ENCODE measurements at regions not wholly inside any gene's neighbourhood (a gene's known extent, or its start where the extent isn't known, plus 50 kb on each side); places are given as distances from the start of the nearest gene placed in this dataset.

DNA sequence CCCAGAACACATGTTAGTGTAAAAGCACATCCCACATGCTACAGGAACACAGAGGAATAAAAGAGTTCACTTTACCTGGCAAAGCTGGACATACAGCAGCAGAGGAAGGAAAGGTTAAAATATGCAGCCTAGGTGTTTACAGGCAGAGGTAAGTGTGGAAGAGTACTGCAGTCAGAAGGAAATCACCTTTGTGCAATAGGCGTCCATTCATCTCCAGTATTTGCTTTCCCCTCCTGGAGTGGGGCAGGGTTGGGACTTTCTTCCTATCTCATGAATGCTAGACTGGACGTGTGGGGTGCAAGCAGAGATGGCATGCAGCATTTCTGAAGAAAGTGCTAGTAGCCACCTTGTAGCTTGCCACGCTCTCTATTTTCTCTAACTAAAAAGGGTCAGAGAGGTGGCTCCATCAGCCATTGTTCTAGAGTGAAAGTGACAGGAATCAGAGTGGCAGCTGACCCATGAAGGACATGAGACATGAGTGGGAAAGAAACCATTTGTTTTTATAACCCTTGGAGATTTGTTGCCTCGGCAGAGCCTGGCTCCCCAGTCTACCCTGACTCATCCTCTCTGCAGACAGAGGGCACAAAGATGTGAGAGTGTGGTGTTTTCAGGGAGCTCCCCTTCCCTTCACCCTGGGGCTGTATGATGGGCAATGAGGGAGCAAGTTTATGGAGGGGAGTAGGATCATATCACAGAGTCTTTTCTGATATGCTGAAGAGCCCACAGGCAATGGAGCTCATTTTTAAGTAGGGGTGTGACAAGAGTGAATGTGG, 101.2 kb upstream of the SEC61G start:
- TF ChIP-seq ZNF274 (IDR thresholded peaks at IDR 0.05; ENCODE audit: low read depth, low read length): no peak
- TF ChIP-seq YY1 (IDR thresholded peaks at IDR 0.05; ENCODE audit: insufficient read depth, insufficient read length): no peak
- TF ChIP-seq SUZ12 (IDR thresholded peaks at IDR 0.05; ENCODE audit: extremely low read depth, insufficient read depth, insufficient read length): no peak
- no peak overlapping the region for H3K9ac ChIP-seq (ENCODE audit: insufficient read length, low read depth)

GRCh38 chr7:54860843-54861242, 101.8 kb upstream of the SEC61G start:
- H3K36me3 ChIP-seq (ENCODE audit: insufficient read depth, insufficient read length, low read length): no peaks in the 10 kb centered on the region

More for the DNA sequence above, 101.2 kb upstream of the SEC61G start:
- no peak for DNase-seq (ENCODE audit: low read depth, low spot score)
- Histone ChIP-seq H3K27me3 (ENCODE audit: insufficient read depth, insufficient read length) (no peaks in the 10 kb centered on the region), H3K9me3 (ENCODE audit: insufficient read depth, low read length) (no peaks in the 10 kb centered on the region), H3K36me3 (ENCODE audit: insufficient read depth, insufficient read length, low read length) (no peaks in the 10 kb centered on the region), H3K4me3 (ENCODE audit: insufficient read length, low read depth) (no peak overlapping the region), H3K4me1 (ENCODE audit: insufficient read depth, insufficient read length) (no peaks in the 10 kb centered on the region)

DNA sequence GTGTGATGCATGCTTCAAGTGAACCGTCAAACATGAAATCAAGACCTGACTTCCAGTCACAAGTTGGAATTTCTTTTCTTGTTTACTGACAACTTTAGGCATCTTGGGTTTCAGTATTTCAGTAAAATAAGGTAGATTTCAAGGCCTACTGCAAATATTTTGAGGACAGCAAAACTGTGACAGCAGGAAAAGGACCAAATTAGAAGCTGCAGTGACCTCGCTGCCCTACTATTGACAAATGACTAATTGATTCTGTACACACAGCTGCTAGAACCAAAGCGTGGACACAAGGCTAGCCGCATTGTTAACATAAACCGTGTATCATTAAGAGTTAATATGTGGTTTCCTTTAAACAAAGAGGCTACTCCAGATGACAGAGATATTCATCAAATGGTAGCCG, 105.7 kb upstream of the SEC61G start:
- Histone ChIP-seq H3K9me3 (ENCODE audit: insufficient read depth, low read length) (no peaks in the 10 kb centered on the region), H3K36me3 (ENCODE audit: insufficient read depth, insufficient read length, low read length) (no peaks in the 10 kb centered on the region), H3K4me1 (ENCODE audit: insufficient read depth, insufficient read length) (no peaks in the 10 kb centered on the region), H3K9ac (ENCODE audit: insufficient read length, low read depth) (no peak overlapping the region), H3K4me3 (ENCODE audit: insufficient read length, low read depth) (no peak overlapping the region), H3K27me3 (ENCODE audit: insufficient read depth, insufficient read length) (no peaks in the 10 kb centered on the region)
- no peak for TF ChIP-seq SUZ12 (IDR thresholded peaks at IDR 0.05; ENCODE audit: extremely low read depth, insufficient read depth, insufficient read length)
- no peak for TF ChIP-seq YY1 (IDR thresholded peaks at IDR 0.05; ENCODE audit: insufficient read depth, insufficient read length)
- TF ChIP-seq ZNF274 (IDR thresholded peaks at IDR 0.05; ENCODE audit: low read depth, low read length): no peak
- DNase-seq (ENCODE audit: low read depth, low spot score): no peak

More at GRCh38 chr7:54860843-54861242, 101.8 kb upstream of the SEC61G start:
- Histone ChIP-seq H3K27me3 (ENCODE audit: insufficient read depth, insufficient read length) (no peaks in the 10 kb centered on the region), H3K4me3 (ENCODE audit: insufficient read length, low read depth) (no peak overlapping the region), H3K9me3 (ENCODE audit: insufficient read depth, low read length) (no peaks in the 10 kb centered on the region), H3K9ac (ENCODE audit: insufficient read length, low read depth) (no peak overlapping the region), H3K4me1 (ENCODE audit: insufficient read depth, insufficient read length) (no peaks in the 10 kb centered on the region)
- TF ChIP-seq YY1 (IDR thresholded peaks at IDR 0.05; ENCODE audit: insufficient read depth, insufficient read length): no peak
- no peak for TF ChIP-seq ZNF274 (IDR thresholded peaks at IDR 0.05; ENCODE audit: low read depth, low read length)
- no peak for TF ChIP-seq SUZ12 (IDR thresholded peaks at IDR 0.05; ENCODE audit: extremely low read depth, insufficient read depth, insufficient read length)
- no peak for DNase-seq (ENCODE audit: low read depth, low spot score)

- Histone ChIP-seq H3K9ac (ENCODE audit: insufficient read length, low read depth) (no peak overlapping the region), H3K9me3 (ENCODE audit: insufficient read depth, low read length) (no peaks in the 10 kb centered on the region), H3K4me3 (ENCODE audit: insufficient read length, low read depth) (no peak overlapping the region), H3K4me1 (ENCODE audit: insufficient read depth, insufficient read length) (no peaks in the 10 kb centered on the region), H3K36me3 (ENCODE audit: insufficient read depth, insufficient read length, low read length) (no peaks in the 10 kb centered on the region), H3K27me3 (ENCODE audit: insufficient read depth, insufficient read length) (no peaks in the 10 kb centered on the region)
- TF ChIP-seq YY1 (IDR thresholded peaks at IDR 0.05; ENCODE audit: insufficient read depth, insufficient read length): no peak
- no peak for TF ChIP-seq SUZ12 (IDR thresholded peaks at IDR 0.05; ENCODE audit: extremely low read depth, insufficient read depth, insufficient read length)
- TF ChIP-seq ZNF274 (IDR thresholded peaks at IDR 0.05; ENCODE audit: low read depth, low read length): no peak
- no peak for DNase-seq (ENCODE audit: low read depth, low spot score)
Observed at GRCh38 chr7:54869523-54869922, 110.5 kb upstream of the SEC61G start.

- H3K36me3 ChIP-seq (ENCODE audit: insufficient read depth, insufficient read length, low read length): no peaks in the 10 kb centered on the region
- H3K4me3 ChIP-seq (ENCODE audit: insufficient read length, low read depth): no peak overlapping the region
- H3K9ac ChIP-seq (ENCODE audit: insufficient read length, low read depth): no peak overlapping the region
- H3K9me3 ChIP-seq (ENCODE audit: insufficient read depth, low read length): no peaks in the 10 kb centered on the region
- DNase-seq (ENCODE audit: low read depth, low spot score): no peak
- TF ChIP-seq ZNF274 (IDR thresholded peaks at IDR 0.05; ENCODE audit: low read depth, low read length) (no peak), YY1 (IDR thresholded peaks at IDR 0.05; ENCODE audit: insufficient read depth, insufficient read length) (no peak), SUZ12 (IDR thresholded peaks at IDR 0.05; ENCODE audit: extremely low read depth, insufficient read depth, insufficient read length) (no peak)
- no peaks in the 10 kb centered on the region for H3K27me3 ChIP-seq (ENCODE audit: insufficient read depth, insufficient read length)
- H3K4me1 ChIP-seq (ENCODE audit: insufficient read depth, insufficient read length): no peaks in the 10 kb centered on the region
Observed at GRCh38 chr7:54874804-54875203, 115.8 kb upstream of the SEC61G start.

DNA sequence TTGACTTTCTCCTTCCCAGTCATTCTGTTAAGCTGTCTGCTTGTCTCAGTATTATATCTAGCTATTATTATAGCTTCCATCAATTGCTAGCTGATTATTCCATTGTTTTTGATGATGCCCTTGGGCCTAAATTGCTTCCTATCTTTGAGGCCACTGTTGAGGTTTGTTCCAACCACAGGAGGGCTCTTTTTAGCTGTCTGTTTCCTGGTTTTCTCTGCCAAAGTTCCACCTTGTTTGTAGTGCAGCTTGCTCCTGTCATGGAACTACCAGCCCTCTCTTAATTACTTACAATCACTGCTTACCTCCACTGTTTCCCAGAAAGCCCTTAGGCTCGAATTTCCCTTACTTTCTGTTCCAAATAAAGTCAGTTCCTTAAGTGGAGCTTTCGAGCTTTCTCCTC, 118.7 kb upstream of the SEC61G start:
- TF ChIP-seq YY1 (IDR thresholded peaks at IDR 0.05; ENCODE audit: insufficient read depth, insufficient read length) (no peak), SUZ12 (IDR thresholded peaks at IDR 0.05; ENCODE audit: extremely low read depth, insufficient read depth, insufficient read length) (no peak), ZNF274 (IDR thresholded peaks at IDR 0.05; ENCODE audit: low read depth, low read length) (no peak)
- no peak overlapping the region for H3K4me3 ChIP-seq (ENCODE audit: insufficient read length, low read depth)
- H3K36me3 ChIP-seq (ENCODE audit: insufficient read depth, insufficient read length, low read length): no peaks in the 10 kb centered on the region
- DNase-seq (ENCODE audit: low read depth, low spot score): no peak
- H3K27me3 ChIP-seq (ENCODE audit: insufficient read depth, insufficient read length): no peaks in the 10 kb centered on the region
- no peak overlapping the region for H3K9ac ChIP-seq (ENCODE audit: insufficient read length, low read depth)
- no peaks in the 10 kb centered on the region for H3K9me3 ChIP-seq (ENCODE audit: insufficient read depth, low read length)
- no peaks in the 10 kb centered on the region for H3K4me1 ChIP-seq (ENCODE audit: insufficient read depth, insufficient read length)

GRCh38 chr7:54878339-54878738, 119.3 kb upstream of the SEC61G start:
- no peak for DNase-seq (ENCODE audit: low read depth, low spot score)
- Histone ChIP-seq H3K4me3 (ENCODE audit: insufficient read length, low read depth) (no peak overlapping the region), H3K36me3 (ENCODE audit: insufficient read depth, insufficient read length, low read length) (no peaks in the 10 kb centered on the region), H3K27me3 (ENCODE audit: insufficient read depth, insufficient read length) (no peaks in the 10 kb centered on the region), H3K4me1 (ENCODE audit: insufficient read depth, insufficient read length) (no peaks in the 10 kb centered on the region), H3K9ac (ENCODE audit: insufficient read length, low read depth) (no peak overlapping the region), H3K9me3 (ENCODE audit: insufficient read depth, low read length) (no peaks in the 10 kb centered on the region)
- TF ChIP-seq ZNF274 (IDR thresholded peaks at IDR 0.05; ENCODE audit: low read depth, low read length) (no peak), YY1 (IDR thresholded peaks at IDR 0.05; ENCODE audit: insufficient read depth, insufficient read length) (no peak), SUZ12 (IDR thresholded peaks at IDR 0.05; ENCODE audit: extremely low read depth, insufficient read depth, insufficient read length) (no peak)
